Bronchial epithelial cell (primary cell): ENCODE measurements at regions not wholly inside any gene's neighbourhood (a gene's known extent, or its start where the extent isn't known, plus 50 kb on each side); places are given as distances from the start of the nearest gene placed in this dataset.

Experiments
- DNase-seq: peaks from one replicate; pipeline ENCODE4 v3.0.0-alpha.2; 2010; ENCODE audit warnings: low read depth
- FAIRE-seq: peaks from 2 replicates; lab custom pipeline; 2011; peaks lifted over from hg19 to GRCh38; lab: Jason Lieb, UNC
- H3K27me3 ChIP-seq: 2 replicates; pipeline ENCODE4 v1.5.1; 2011; ENCODE audit warnings: low read length; ENCODE audit not compliant: control insufficient read depth, insufficient read depth
- H3K36me3 ChIP-seq: 2 replicates; pipeline ENCODE4 v1.5.1; 2011; ENCODE audit warnings: low read length; ENCODE audit not compliant: control insufficient read depth, insufficient read depth
- H3K4me3 ChIP-seq: 2 replicates; pipeline ENCODE4 v1.5.1; 2011; ENCODE audit warnings: mild to moderate bottlenecking, low read depth, low read length, control low read depth
- CTCF ChIP-seq: IDR thresholded peaks from 2 replicates; pipeline ENCODE4 v1.5.1; 2011; ENCODE audit warnings: mild to moderate bottlenecking, moderate library complexity, low read length, control low read depth, inconsistent platforms; ENCODE audit not compliant: insufficient read depth, severe bottlenecking

- no peaks in the 10 kb centered on the region for H3K27me3 ChIP-seq
- no peak for TF ChIP-seq CTCF
- H3K4me3 ChIP-seq, result no peak overlapping the region
- DNase-seq (no peak), FAIRE-seq (no peak)
- H3K36me3 ChIP-seq, result no peaks in the 10 kb centered on the region
These were observed 518.1 kb downstream of the TRIML1 start for GRCh38 chr4:188657365-188657764.

- Histone ChIP-seq H3K36me3 (no peaks in the 10 kb centered on the region), H3K4me3 (no peak overlapping the region), H3K27me3 (no peaks in the 10 kb centered on the region)
- FAIRE-seq, result no peak
- no peak for TF ChIP-seq CTCF
- no peak for DNase-seq
These were observed 519.8 kb downstream of the TRIML1 start for GRCh38 chr4:188658958-188659522.

- no peaks in the 10 kb centered on the region for H3K36me3 ChIP-seq
- DNase-seq, result no peak
These were observed 521.6 kb downstream of the TRIML1 start for GRCh38 chr4:188660796-188661195.

GRCh38 chr4:188661502-188661901 is 522.3 kb downstream of the TRIML1 start:
- H3K36me3 ChIP-seq, result no peaks in the 10 kb centered on the region
- FAIRE-seq, result no peak
- no peak overlapping the region for H3K4me3 ChIP-seq
- no peaks in the 10 kb centered on the region for H3K27me3 ChIP-seq
- DNase-seq, result no peak
- TF ChIP-seq CTCF, result no peak

More at GRCh38 chr4:188660796-188661195, 521.6 kb downstream of the TRIML1 start:
- H3K27me3 ChIP-seq, result no peaks in the 10 kb centered on the region
- no peak for TF ChIP-seq CTCF
- no peak for FAIRE-seq
- no peak overlapping the region for H3K4me3 ChIP-seq

GRCh38 chr4:188663369-188663768 is 524.1 kb downstream of the TRIML1 start:
- DNase-seq (no peak), FAIRE-seq (no peak)
- no peak for TF ChIP-seq CTCF

More at GRCh38 chr4:188663369-188663768, 524.1 kb downstream of the TRIML1 start:
- H3K27me3 ChIP-seq, result no peaks in the 10 kb centered on the region
- no peak overlapping the region for H3K4me3 ChIP-seq
- H3K36me3 ChIP-seq, result no peaks in the 10 kb centered on the region
